GM12865 (cell line): ENCODE measurements at regions not wholly inside any gene's neighbourhood (a gene's known extent, or its start where the extent isn't known, plus 50 kb on each side); places are given as distances from the start of the nearest gene placed in this dataset.

ENCODE experiments used
- DNase-seq: peaks from one replicate; pipeline ENCODE4 v3.0.0; 2010; ENCODE audit warnings: low read depth
- H3K4me3 ChIP-seq: 2 replicates; pipeline ENCODE4 v1.5.1; 2011; ENCODE audit warnings: mild to moderate bottlenecking, low read depth, low read length, control low read depth
- CTCF ChIP-seq: IDR thresholded peaks from 2 replicates; pipeline ENCODE4 v1.5.1; 2011; ENCODE audit warnings: low read length, control low read depth, low read depth, inconsistent platforms; ENCODE audit not compliant: insufficient read depth; ENCODE audit errors: missing control alignments

GRCh38 chr13:81326913-81327312 lies 986.0 kb upstream of the SPRY2 start:
- TF ChIP-seq CTCF, result no peak
- no peak overlapping the region for H3K4me3 ChIP-seq
- DNase-seq, result no peak

- no peak for TF ChIP-seq CTCF
- no peak for DNase-seq
- H3K4me3 ChIP-seq, result no peak overlapping the region
Observed at GRCh38 chr13:81320516-81320915, 979.6 kb upstream of the SPRY2 start.

GRCh38 chr13:81319351-81319750 lies 978.4 kb upstream of the SPRY2 start:
- no peak for DNase-seq
- no peak for TF ChIP-seq CTCF
- no peak overlapping the region for H3K4me3 ChIP-seq

GRCh38 chr13:81318231-81319019 lies 977.5 kb upstream of the SPRY2 start:
- H3K4me3 ChIP-seq, result no peak overlapping the region
- DNase-seq, result no peak
- no peak for TF ChIP-seq CTCF

GRCh38 chr13:81314461-81314860 lies 973.5 kb upstream of the SPRY2 start:
- TF ChIP-seq CTCF, result no peak
- no peak overlapping the region for H3K4me3 ChIP-seq
- no peak for DNase-seq

- no peak overlapping the region for H3K4me3 ChIP-seq
- no peak for DNase-seq
- TF ChIP-seq CTCF, result no peak
Observed at GRCh38 chr13:81305928-81306327, 965.0 kb upstream of the SPRY2 start.

GRCh38 chr13:81304121-81304659 lies 963.3 kb upstream of the SPRY2 start:
- DNase-seq, result no peak
- TF ChIP-seq CTCF, result no peak
- no peak overlapping the region for H3K4me3 ChIP-seq
